ENCODE measurements at regions not wholly inside any gene's neighbourhood (a gene's known extent, or its start where the extent isn't known, plus 50 kb on each side); places are given as distances from the start of the nearest gene placed in this dataset.

GRCh38 chr5:77569409-77569808 lies 69.1 kb downstream of the OTP start:
- DNase-seq = no peak

GRCh38 chr5:77568555-77568954 lies 70.0 kb downstream of the OTP start:
- no peak for DNase-seq

GRCh38 chr5:77568082-77568481 lies 70.4 kb downstream of the OTP start:
- no peak for DNase-seq

GRCh38 chr5:77563475-77563874 lies 71.4 kb upstream of the WDR41 start:
- peak; percentile 90 for DNase-seq

GRCh38 chr5:77561965-77562364 lies 69.8 kb upstream of the WDR41 start:
- peak; percentile 26 for DNase-seq

GRCh38 chr5:77560677-77561263 lies 68.7 kb upstream of the WDR41 start:
- peak; percentile 86 for DNase-seq

GRCh38 chr5:77558266-77558665 lies 66.2 kb upstream of the WDR41 start:
- peak; percentile 68 for DNase-seq

- DNase-seq = no peak
These were observed 58.3 kb upstream of the WDR41 start for GRCh38 chr5:77550406-77550805.

- DNase-seq = no peak
These were observed 53.2 kb upstream of the WDR41 start for GRCh38 chr5:77545285-77545684.

All from NCI-H69 (cell line).